NCI-H1930 (cell line): ENCODE measurements at regions not wholly inside any gene's neighbourhood (a gene's known extent, or its start where the extent isn't known, plus 50 kb on each side); places are given as distances from the start of the nearest gene placed in this dataset.
A peak's percentile ranks its signal among the peaks of the same experiment; 100 is the strongest.
"Not testable (repeated sequence)": the region's sequence is repeated elsewhere in the genome, so short reads cannot be mapped to it uniquely, and the experiment has no call there.

Experiments used
- DNase-seq, 2 experiments: peaks; one replicate each; lab custom pipeline; 2025; lab: John Stamatoyannopoulos, UW

DNA sequence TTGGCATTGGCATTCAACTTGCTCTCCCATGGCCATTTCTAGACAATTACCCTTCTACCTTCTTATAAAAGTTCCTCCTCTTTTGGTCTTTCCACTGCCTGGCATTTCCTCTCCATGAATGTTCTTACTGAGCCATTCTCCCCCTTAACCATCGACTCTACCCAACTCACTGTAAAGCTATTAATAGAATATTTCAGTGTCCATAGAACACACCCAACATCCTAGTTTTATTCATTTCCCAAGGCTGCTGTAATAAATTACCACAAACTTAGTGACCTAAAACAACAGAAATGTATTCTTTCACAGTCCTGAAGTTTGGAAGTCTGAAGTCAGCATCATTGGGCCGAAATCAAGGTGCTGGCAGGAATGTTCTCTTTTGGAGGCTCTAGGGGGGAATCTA, 170.0 kb upstream of the ATP5MC3 start:
- DNase-seq: no peak

GRCh38 chr2:175350105-175350504, 168.6 kb upstream of the ATP5MC3 start:
- no peak for DNase-seq

GRCh38 chr2:175342085-175342484, 160.6 kb upstream of the ATP5MC3 start:
- DNase-seq: no peak

- no peak for DNase-seq
Measured at GRCh38 chr2:175330195-175330594, 148.7 kb upstream of the ATP5MC3 start.

DNA sequence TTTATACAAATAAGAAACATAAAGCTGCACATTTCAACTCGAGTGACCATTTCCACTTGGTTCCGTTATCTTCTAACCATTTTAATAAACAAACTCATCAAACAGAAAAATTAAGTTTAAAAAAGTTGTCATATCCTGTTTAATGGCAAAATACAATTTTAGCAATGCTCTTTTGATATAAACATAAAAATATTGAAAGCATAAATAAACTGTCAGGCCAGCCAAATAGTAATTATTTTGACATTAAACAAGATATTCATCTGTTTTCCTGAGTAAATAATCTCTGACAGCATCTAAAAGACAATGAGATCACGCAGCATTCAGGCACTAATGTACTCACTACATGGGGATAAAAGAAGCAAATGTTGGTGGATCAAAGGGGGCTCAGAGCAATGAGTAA, 145.3 kb upstream of the ATP5MC3 start:
- no peak for DNase-seq

DNA sequence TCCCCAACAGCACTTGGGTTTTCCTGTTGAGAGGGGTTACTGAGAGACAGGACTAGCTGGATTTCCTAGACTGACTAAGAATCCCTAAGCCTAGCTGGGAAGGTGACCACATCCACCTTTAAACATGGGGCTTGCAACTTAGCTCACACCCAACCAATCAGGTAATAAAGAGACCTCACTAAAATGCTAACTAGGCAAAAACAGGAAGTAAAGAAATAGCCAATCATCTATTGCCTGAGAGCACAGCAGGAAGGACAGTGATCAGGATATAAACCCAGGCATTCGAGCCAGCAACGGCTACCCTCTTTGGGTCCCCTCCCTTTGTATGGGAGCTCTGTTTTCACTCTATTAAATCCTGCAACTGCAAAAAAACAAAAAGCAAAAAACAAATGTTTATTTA, 144.7 kb upstream of the ATP5MC3 start:
- not testable (repeated sequence) for DNase-seq

GRCh38 chr2:175323162-175323561, 141.7 kb upstream of the ATP5MC3 start:
- no peak for DNase-seq

DNA sequence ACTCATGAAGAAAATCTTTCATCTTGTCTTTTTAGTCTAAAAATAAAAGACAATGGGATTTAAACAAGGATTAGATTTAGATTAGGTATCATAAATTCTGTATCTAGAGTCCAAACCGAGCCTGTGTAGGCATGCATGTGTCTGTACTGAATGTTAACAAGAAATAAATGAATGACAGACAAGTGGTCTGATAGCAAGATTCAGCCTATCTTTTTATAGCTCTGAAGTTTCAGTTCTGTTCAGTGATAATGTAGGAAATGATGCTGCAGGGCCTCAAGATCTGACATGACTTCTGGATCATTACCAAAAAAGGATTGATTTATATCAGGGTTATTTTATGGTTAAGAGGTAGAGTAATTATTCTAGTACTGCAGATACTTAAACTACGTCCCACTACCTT, 137.0 kb upstream of the ATP5MC3 start:
- no peak for DNase-seq

GRCh38 chr2:175317751-175318150, 136.2 kb upstream of the ATP5MC3 start:
- no peak for DNase-seq

DNA sequence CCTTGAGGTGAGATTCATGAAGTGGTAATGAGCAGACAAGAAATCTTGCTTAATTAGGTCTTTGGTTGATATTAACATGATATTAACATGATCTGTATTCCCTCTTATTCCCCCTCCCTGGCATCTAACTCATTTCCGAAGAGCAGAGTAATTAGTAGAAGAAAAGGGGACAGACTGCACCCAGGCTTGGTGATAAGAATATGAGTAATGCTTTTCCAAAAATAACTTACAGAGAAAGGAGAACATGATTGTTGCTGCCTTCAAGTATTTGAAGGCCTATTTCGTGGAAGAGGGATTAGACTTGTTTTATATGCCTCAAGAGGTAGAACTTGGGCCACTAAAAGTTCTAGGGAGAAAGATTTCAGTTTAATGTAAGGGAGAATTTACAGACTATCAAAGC, 130.6 kb upstream of the ATP5MC3 start:
- DNase-seq: no peak

DNA sequence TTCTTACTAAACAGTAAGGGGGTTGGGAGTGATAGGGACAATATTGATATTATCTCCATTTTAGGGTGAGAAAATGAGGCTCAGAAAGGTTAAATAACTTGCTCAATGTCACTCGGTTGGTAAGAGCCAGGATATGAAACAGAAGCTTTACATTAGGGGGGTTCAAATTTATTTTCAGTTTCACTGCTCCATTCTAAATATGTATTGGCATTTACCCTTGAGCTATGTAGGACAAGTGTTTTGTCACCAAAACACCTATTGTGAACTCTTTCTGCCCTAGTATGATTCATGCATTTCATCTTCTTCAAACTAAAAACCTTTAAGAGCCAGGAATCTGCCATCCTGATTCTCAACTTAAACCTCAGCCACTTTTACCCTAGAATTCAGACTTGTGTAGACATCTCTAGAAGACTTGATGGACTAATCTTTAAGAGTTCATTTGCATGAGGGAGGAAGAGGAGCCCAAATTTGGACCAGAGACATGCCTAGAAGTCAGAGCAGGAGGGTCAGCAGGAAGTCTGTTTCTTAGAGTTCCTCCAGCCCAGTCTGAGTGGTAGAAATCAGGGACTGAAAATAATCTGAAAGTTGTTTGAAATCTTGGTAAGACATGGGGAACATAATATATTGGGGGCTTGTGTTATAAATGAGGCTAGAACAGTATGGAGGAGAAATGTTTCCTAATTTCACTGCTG, 129.4 kb upstream of the ATP5MC3 start:
- no peak for DNase-seq

GRCh38 chr2:175309799-175310198, 128.3 kb upstream of the ATP5MC3 start:
- peak; percentile 32 to 51 for DNase-seq

GRCh38 chr2:175308005-175308404, 126.5 kb upstream of the ATP5MC3 start:
- no peak for DNase-seq

GRCh38 chr2:175304541-175304940, 123.0 kb upstream of the ATP5MC3 start:
- DNase-seq: no peak

GRCh38 chr2:175293776-175294175, 112.3 kb upstream of the ATP5MC3 start:
- no peak for DNase-seq

DNA sequence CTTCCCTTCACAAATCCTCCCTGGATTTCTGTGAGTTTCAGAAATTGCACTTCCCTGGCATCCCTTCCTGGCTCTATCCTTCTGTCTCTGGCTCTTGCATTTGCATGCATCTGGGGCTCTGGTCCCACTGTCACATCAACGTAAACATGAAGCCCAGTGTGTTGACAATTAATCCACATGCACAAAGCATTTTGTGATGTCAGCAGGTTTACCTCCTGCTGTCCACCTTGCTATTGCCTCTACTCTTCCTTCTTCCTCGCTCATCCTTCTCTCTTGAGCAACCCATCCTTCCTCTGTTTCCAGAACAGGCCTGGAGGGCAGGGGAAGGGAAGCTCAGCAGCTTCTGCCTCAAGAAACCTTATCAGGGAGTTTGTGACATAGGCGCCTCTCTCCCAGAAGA, 111.7 kb upstream of the ATP5MC3 start:
- DNase-seq: no peak

- no peak for DNase-seq
Measured at GRCh38 chr2:175282886-175283285, 101.4 kb upstream of the ATP5MC3 start.

GRCh38 chr2:175282300-175282699, 100.8 kb upstream of the ATP5MC3 start:
- DNase-seq: peak; percentile 73 to 79

DNA sequence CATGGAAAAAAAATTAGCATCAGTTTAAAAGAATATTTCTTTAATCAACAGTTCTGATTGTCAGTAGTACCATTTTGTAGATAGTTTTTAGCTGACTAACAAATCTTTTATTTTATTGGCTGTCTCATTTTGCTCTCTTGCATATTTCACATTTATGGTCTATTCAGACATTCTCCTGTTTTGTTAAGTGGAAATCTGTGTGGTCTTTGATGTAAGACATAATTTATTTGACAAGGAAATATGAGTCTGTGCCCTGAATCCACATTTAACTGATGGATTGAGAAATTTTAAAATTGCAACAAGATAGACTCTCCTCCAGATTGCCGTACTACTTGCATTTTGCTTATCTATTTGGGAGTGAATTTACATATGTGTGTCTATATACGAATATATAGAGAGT, 96.3 kb upstream of the ATP5MC3 start:
- DNase-seq: no peak

- no peak for DNase-seq
Measured at GRCh38 chr2:175275539-175275938, 94.0 kb upstream of the ATP5MC3 start.

- DNase-seq: no peak
Measured at GRCh38 chr2:175259164-175259563, 77.7 kb upstream of the ATP5MC3 start.

DNA sequence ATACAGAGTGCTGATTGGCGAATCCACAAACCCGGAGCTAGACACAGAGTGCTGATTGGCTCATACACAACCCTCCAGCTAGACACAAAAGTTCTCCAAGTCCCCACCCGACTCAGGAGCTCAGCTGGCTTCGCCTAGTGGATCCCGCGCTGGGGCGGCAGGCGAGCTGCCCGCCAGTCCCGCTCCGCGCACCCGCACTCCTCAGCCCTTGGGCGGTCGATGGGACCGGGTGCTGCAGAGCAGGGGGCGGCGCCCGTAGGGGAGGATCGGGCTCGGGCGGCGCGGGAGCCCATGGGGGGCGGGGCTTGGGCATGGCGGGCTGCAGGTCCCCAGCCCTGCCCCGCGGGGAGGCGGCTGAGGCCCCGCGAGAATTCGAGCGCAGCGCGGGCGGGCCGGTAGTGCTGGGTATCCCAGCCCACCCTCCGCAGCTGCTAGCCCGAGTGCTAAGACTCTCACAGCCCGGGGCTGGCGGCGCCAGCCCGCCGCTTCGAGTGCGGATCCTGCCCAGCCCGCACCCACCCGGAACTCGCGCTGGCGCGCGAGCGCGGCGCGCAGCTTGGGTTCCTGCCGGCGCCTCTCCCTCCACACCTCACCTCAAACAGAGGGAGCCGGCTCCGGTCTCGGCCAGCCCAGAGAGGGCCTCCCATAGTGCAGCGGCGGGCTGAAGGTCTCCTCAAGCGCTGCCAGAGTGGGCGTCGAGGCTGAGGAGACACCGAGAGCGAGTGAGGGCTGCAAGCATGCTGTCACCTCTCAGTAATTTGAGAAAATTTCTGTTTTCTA, 75.5 kb upstream of the ATP5MC3 start:
- no peak for DNase-seq

GRCh38 chr2:175256391-175256790, 74.9 kb upstream of the ATP5MC3 start:
- not testable (repeated sequence) for DNase-seq

GRCh38 chr2:175253871-175254270, 72.4 kb upstream of the ATP5MC3 start:
- DNase-seq: no peak
